ENCODE measurements at regions not wholly inside any gene's neighbourhood (a gene's known extent, or its start where the extent isn't known, plus 50 kb on each side); places are given as distances from the start of the nearest gene placed in this dataset.

DNA sequence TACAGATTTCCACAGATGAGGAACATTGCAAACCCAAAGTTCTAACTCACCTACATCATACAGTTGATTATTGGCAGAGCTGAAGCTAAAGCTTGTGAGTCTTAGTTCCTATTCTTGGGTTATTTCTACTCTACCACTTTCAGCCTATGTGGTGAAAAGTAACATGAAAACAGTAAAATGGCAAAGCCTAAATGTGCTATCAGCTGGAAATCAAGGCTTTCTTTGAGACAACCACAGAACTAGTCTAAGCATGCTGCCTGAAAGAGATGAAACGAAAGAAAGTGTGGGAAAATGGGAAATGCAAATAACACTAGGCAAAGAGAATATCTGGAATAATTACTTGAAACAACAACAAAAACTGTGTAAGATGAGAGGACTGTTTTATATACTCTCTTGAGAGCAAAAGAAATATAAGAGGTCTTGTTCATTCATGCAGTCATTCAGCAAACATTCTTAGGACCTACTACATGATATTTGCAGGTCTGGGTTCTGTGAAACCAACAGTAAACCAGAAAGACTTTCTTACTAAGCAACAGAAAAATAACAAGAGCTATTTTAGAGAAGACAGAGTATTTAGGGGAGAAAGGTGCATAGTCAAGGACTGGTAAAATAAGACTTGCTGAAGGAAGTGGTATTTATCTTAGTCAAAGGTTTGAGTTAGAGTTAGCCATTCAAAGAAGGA lies 437.1 kb downstream of the HTR7 start:
- no peak for DNase-seq

DNA sequence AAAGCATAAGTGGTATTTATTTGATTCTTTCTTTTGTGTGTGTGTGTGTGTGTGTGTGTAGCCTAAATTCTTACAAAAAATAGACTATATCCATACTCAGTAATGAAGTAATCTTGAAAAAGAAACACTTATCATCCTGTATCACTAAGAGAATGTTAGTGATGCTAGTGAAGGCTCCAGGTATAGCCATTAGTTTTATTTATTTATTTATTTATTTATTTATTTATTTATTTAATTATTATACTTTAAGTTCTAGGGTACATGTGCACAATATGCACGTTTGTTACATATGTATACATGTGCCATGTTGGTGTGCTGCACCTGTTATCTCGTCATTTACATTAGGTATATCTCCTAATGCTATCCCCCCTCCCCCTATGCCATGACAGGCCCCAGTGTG lies 436.0 kb downstream of the HTR7 start:
- DNase-seq: no peak

GRCh38 chr10:90424730-90425129 lies 433.1 kb downstream of the HTR7 start:
- DNase-seq: no peak

GRCh38 chr10:90430186-90430585 lies 427.7 kb downstream of the HTR7 start:
- DNase-seq: no peak

DNA sequence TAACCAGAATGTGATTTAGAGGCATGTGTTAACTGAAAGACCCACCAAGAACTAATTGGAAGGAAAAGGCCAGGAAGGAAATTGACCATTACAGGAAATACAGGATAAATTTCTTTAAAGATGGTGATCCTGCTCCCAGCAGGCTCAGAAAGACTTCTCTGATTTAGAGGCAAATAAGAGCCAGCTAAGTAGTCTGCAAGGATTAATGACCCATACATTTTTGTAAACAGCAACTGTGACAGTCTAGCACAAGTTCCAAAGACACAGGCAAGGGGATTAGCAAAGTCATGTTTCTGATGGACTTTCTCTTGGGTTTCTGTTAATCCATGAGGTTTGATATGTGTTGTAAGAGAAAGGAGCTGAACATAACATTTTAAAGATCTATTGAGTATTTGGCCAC lies 425.0 kb downstream of the HTR7 start:
- no peak for DNase-seq

DNA sequence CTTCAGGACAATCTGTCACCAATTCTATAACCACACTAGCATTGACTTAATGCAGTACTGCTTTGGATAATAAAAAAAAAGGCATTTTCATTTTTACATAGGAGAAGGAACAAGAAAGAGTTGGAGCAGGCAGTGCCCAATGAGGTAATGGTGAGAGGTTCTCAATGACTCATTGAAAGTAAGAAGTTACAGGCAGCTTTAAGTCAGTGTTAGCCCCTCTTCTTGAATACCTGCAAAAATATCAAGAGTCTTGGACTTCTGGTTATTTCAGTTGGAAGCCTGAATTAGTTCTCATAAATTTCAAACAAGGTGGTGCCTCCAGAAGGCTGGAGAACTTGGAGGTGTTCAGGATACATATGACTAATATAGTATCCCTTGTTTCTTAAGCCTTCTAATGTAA lies 422.5 kb downstream of the HTR7 start:
- no peak for DNase-seq

- no peak for DNase-seq
Measured at GRCh38 chr10:90437452-90437851, 420.4 kb downstream of the HTR7 start.

- DNase-seq: no peak
Measured at GRCh38 chr10:90440870-90441269, 417.0 kb downstream of the HTR7 start.

GRCh38 chr10:90443342-90443741 lies 414.5 kb downstream of the HTR7 start:
- DNase-seq: no peak

GRCh38 chr10:90447831-90448230 lies 410.0 kb downstream of the HTR7 start:
- peak; percentile 65 for DNase-seq

- no peak for DNase-seq
Measured at GRCh38 chr10:90450797-90451196, 407.0 kb downstream of the HTR7 start.

GRCh38 chr10:90451283-90451682 lies 406.6 kb downstream of the HTR7 start:
- no peak for DNase-seq

GRCh38 chr10:90458054-90458453 lies 399.8 kb downstream of the HTR7 start:
- DNase-seq: no peak

DNA sequence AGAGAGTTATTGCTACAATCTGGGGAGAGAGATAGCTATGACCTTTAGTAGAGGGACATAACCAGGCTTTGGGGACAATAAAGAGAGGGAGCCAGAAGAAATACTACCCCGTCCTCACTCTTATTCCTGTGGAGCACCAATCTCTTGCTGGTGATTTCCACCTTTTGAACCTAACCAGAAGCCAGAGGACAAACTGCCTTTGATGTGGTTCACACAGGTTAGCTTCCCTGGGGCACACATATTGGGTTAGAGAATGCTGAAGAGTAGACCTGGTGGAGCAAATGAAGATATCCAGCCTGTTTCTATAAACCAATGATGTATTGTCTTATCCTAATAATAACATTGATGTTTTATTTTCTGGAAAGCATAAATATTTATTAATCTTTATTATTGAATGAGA lies 399.3 kb downstream of the HTR7 start:
- DNase-seq: no peak

DNA sequence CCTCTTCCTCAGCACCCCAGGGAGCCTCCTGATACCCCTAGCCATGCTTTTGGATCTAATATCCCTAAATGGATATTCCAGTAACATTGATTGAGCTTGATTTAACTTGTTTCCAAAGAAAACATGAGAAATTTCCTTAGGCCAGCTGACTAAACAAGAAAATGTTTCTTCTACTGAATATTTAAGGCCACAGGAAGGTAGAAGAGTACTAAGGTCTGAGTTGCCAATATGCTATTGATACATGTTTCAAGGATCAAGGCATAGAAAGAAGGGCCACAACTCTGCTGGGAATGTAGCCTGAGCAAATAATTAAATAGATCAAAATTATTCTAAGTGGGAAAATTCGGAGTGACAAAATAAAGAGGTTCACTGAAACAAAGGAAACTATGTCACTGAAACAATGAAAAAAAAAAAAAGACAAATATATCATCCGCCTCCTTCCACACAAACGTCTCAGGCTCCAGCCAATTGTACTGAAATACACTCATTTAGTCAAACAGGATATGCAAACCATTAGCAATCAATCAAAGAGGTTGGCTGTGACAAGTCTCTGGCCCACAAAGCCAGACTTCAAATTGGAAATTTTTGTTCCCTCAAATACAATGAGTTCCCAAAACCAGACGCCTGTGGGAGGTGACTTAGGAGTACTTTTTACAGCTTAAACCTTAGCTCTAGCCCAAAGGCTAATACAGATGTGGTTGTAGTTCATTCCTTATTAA lies 396.2 kb downstream of the HTR7 start:
- DNase-seq: no peak

DNA sequence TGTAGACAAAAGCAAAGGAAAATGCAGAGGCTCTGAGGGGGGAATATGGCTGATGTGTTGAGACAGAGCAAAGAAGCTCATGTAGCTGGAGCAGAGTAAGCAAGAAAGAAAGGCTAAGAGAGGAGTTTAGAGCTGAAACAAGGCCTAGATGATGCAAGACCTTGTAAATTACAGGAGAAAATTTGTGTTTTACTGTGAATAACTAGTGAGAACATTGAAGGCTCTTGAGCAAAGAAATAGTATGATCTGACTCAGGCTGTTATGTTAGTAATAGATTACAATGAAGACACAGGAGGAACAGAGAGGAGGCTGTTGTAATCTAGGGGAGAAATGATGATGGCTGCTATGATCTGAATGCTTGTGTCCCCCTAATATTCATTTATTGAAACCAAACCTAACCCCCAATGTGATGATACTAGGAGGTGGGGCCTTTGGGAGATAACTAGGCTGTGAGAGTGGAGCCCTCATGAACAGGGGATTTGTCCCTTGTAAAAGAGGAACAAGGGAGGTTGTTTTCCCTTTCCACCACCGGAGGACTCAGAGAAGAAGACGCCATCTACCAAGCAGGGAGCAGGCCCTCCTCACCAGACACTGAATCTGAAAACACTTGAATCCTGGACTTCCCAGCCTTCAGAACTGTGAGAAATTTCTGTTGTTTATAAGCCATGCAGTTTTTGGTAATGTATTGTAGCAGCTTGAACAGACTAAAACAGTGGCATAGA lies 394.9 kb downstream of the HTR7 start:
- DNase-seq: no peak

DNA sequence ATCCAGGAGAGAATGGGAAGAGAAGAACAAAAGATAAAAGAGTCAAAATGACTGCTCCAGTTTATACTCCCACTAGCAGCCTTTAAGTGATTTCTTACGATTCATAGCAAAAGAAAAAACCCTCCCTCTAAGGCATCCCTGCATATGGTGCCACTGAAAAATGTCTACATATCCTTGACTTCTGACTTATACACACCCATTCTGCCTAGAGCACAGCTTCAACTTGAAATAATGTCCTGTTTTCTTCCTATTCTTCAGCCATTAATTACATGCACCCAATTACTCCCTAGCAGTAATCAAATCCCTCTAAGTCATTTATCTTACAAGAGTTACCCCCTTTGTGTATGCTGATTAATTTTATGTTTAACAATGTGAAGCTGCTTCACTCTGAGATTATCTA lies 393.5 kb downstream of the HTR7 start:
- DNase-seq: no peak

DNA sequence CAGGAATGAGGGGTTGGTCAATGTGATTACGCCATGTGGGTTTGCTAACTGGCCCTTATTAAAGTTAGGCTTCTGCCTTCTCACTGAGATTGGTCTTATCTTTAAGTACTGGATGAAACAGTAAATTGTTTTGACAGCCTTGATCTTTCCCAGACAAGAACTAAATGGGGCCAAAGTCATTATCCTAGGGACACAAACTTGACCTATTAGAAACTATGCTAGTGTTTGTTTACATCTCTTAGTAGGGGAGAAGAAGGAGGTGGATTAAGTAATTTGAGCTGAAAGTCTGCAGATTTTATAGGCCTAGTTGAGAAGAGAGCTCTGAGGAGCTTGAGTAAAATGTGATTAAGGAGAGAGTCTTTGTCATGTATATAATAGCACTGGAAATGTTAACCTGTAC lies 386.9 kb downstream of the HTR7 start:
- DNase-seq: no peak

GRCh38 chr10:90480466-90480865 lies 377.4 kb downstream of the HTR7 start:
- no peak for DNase-seq

GRCh38 chr10:90481326-90481923 lies 376.4 kb downstream of the HTR7 start:
- no peak for DNase-seq

DNA sequence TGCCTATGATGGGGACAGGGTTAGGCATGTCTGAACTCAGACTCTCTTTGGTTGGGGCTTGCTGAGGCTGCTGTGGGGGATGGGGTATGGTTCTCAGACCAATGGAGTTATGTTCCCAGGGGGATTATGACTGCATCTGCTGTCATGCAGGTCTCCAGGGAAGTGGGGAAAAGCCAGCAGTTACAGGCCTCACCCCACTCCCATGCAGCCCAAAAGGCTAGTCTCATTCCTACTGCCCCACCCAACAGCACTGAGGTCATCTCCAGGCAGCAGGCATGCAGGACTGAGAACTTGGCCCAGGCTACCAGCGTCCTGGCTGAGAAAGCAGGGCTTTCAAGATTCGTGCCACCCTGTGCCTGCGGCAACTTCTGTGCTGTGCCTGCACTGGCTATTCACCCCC lies 373.3 kb downstream of the HTR7 start:
- no peak for DNase-seq

- no peak for DNase-seq
Measured at GRCh38 chr10:90494183-90494582, 363.7 kb downstream of the HTR7 start.

- DNase-seq: no peak
Measured at GRCh38 chr10:90504172-90504571, 353.7 kb downstream of the HTR7 start.

DNA sequence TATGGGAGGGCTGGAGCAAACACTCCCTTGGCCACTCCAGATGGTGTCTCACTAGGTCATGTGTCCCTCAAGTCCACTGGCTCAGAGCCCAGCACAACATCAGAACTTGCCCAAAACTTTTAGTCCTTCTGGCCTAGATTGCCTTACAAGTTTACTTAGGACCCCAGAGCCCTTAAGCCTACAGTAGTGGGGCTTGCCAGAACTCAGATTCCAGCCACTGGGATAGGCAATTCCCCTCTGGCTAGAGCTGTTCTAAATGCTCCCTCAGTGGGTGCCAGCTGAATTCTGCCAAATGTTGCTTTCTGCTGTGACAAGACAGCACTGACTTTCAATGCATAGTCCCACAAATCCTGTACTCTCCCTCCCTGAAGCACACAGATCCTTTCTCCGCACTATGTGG lies 331.1 kb downstream of the HTR7 start:
- no peak for DNase-seq

All from NCI-H1105 (cell line).